Umbilical cord (tissue), 1 donor: ENCODE measurements at regions not wholly inside any gene's neighbourhood (a gene's known extent, or its start where the extent isn't known, plus 50 kb on each side); places are given as distances from the start of the nearest gene placed in this dataset.
"Not testable (repeated sequence)": the region's sequence is repeated elsewhere in the genome, so short reads cannot be mapped to it uniquely, and the experiment has no call there.

Experiments
- DNase-seq: peaks from one replicate; pipeline ENCODE4 v3.0.0-alpha.2; 2015; ENCODE audit warnings: low spot score

DNA sequence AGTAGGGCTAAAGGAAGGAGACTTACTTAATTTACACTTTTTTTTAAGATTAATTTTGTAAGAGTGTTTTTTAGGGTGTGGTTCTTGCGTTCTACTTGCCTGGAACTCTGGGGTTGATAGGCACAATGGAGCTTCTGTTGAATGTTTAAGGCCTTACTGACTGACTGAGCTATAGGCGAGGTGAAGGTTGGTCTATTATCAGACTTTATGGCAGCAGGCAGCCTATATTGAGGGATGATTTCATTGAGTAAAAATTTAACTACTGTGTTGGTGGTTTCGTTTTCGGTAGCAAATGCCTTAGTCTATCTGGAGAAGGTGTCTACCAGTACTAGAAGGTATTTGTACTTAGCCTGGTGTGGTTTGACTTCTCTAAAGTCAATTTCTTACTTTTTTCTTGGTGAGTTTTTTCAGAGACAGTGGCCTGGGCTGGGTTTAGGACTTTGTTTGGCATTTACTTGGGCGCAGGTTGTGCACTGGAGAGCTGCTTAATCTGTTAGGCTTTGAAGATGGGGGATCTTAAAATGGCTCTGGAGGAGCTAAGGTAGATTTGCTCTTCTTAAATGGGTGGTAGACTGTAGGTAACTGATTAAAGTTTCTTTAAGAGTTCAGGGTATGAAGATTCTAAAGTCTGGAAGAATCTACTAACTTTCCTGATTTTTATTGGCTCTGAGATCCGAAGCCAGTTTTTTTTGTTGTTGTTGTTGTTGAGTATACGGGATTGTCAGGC lies 164.5 kb upstream of the CCZ1B start:
- DNase-seq = not testable (repeated sequence)

GRCh38 chr7:6991169-6991611 lies 165.1 kb upstream of the CCZ1B start:
- DNase-seq = peak; percentile 46

DNA sequence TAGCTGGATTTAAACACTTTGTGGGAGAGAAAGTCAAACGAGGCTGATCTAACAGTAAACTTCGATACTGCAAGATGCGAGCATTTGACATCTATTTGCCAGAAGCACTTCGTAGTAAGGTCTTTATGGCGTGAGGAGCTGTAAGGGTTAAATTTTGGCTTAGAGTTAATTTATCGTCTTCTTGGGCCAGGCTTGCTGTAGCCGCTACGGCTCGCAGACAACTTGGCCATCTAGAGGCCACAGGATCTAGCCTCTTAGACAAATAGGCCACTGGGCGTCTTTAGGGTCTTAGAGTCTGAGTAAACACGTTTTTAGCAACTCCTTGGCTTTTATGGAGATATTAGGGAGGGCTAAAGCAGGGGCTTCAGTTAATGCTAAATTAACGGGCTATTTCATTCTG lies 165.6 kb upstream of the CCZ1B start:
- DNase-seq = not testable (repeated sequence)

DNA sequence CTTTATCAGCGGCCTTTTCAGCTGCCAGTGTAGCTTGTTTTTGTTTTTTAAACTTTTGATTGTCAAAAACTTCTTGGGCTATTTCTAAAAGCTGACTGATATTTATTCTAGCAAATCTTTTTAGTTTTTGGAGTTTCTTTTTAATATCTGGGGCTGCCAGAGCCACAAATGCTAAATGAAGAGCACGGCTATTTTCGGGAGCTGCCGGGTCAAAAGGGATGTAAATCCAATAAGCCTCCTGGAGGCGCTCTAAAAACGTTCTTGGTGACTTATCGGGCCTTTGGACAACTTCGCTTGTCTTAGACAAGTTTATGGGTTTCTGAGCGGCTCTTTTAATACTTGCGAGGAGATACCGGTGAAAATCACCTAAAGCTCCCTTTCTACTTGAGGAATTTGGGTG lies 166.1 kb upstream of the CCZ1B start:
- peak; percentile 8 for DNase-seq

DNA sequence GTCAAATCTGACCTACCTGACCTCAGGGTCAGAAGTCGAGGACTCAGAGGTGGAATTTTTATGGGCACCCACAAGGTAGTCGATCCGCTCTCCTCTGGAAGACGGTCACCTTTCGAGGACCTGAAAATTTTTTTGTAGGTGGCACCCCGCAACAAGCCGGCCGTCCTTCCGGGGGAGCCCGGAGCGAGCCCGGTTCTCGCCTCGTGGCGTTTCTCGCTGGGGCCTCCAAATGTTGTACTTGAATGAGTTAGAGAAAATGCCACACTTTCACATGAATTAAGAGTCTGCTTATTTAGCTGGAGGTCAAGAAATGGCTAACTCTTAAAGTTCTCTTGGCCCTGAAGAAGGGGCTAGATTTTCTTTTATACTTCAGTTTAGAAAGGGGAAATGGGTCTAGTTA lies 169.0 kb upstream of the CCZ1B start:
- not testable (repeated sequence) for DNase-seq

DNA sequence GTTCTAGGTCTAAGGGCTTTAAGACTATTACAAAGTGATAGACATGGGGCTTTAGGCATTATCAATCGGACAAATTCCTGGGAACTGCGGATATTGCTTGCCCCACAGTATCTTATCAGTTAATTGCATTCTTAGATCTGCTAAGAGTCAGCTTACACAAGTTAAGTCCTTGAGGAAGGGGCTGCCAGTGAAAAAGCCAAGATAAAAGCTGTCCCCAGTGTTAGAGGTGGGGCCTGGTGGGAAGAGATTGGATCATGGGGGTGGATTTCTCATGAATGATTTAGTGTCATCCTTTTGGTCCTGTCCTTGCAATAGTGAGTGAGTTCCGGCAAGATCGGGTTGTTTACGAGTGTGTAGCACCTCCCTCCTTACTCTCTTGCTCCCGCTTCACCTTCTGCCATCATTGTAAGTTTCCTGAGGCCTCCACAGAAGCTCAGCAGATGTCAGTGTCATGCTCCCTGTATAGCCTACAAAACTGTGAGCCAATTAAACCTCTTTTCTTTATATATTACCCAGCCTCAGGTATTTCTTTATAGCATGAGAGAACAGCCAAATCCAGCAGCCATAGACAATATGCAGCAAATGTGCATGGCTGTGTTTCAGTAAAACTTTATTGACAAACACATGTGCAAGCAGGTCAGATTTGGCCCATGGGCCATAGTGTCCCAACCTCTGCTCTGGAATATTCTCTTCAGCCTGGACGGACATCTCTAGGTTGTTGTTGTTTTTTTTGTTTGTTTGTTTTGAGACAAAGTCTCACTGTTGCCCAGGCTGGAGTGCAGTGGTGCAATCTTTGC lies 169.6 kb upstream of the CCZ1B start:
- not testable (repeated sequence) for DNase-seq

DNA sequence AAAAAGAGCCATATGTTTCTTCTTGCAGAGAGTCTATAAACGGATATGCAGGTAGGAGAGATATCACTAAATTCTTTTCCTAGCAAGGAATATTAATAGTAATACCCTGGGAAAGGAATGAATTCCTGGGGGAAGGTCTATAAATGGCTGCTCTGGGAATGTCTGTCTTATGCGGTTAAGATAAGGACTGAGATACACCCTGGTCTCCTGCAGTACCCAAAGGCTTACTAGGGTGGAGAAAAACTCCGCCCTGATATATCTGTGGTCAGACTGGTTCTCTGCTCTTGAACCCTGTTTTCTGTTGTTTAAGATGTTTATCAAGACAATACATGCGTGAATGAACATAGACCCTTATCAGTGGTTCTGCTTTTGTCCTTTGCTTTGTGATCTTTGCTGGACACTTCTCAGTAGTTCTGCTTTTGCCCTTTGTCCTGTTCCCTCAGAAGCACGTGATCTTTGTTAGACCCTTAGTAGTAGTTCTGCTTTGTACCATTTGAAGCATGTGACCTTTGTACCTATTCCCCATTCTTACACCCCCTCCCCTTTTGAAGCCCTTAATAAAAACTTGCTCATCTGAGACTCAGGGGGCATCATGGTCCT lies 173.1 kb upstream of the CCZ1B start:
- not testable (repeated sequence) for DNase-seq

DNA sequence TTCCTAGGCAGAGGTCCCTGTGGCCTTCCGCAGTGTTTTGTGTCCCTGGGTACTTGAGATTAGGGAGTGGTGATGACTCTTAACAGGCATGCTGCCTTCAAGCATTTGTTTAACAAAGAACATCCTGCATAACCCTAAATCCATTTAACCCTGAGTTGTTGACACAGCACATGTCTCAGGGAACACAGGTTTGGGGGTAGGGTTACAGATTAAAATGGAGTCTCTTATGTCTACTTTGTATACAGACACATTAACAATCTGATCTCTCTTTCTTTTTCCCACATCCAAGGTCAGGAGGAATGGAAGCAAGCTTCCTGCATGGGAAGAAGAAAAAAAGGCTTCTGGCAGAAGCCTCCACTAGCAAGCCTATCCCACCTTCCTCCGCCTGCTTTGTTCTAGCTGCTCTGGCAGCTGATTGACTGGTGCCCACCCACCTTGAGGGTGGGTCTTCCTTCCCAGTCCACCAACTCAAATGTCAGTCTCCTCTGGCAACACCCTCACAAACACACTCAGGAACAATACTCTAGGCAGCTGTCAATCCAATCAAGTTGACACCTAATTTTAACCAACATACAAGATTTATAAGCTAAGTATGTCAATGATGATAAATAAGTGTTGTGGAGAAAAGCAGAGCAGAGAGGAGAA lies 176.5 kb upstream of the CCZ1B start:
- DNase-seq = no peak

- DNase-seq = no peak
Observed at GRCh38 chr7:7005303-7005702, 177.0 kb upstream of the C1GALT1 start.

DNA sequence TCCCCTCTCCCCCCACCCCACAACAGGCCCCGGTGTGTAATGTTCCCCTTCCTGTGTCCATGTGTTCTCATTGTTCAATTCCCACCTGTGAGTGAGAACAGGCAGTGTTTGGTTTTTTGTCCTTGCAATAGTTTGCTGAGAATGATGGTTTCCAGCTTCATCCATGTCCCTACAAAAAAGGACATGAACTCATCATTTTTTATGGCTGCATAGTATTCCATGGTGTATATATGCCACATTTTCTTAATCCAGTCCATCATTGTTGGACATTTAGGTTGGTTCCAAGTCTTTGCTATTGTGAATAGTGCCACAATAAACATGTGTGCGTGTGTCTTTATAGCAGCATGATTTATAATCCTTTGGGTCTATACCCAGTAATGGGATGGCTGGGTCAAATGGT lies 176.4 kb upstream of the C1GALT1 start:
- not testable (repeated sequence) for DNase-seq

- not testable (repeated sequence) for DNase-seq
Observed at GRCh38 chr7:7011241-7011640, 171.1 kb upstream of the C1GALT1 start.

DNA sequence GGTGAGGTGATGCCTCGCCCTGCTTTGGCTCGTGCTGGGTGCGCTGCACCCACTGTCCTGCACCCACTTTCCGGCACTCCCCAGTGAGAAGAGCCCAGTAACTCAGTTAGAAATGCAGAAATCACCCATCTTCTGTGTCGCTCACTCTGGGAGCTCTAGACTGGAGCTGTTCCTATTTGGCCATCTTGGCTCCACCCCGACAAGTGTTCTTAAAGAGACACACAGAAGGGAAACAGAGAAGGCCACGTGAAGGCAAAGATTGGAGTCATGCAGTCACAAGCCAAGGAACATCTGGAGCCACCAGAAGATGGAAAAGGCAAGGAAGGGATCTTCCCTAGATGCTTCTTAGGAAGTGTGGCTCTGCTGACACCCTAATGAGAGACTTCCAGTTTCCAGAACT lies 170.6 kb upstream of the C1GALT1 start:
- DNase-seq = not testable (repeated sequence)

- no peak for DNase-seq
Observed at GRCh38 chr7:7014827-7015595, 167.3 kb upstream of the C1GALT1 start.

DNA sequence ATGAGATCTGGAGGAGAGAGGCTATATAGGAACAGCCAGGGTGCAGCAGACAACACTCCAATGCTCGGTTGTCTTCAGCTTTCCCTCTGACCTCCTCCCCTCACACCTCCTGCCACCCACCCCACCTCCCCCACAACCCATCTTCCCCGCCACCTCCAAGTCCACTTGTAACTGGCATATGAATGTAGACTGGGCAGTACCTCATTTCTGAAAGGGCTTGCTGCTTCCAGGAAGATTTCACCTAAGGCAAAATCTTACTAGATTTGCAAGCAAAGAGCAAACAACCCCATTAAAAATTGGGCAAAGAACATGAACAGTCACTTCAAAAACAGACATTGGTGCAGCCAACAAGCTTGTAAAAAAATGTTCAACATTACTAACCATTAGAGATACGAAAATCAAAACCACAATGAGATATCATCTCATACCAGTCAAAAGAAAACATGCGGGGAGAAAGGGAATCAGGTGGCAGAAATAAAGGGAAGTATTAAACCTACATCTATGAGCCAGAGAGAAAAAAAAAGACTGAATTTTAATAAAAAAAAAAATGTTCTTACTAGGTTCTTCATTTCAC lies 164.6 kb upstream of the C1GALT1 start:
- DNase-seq = no peak

- no peak for DNase-seq
Observed at GRCh38 chr7:7018290-7018689, 164.1 kb upstream of the C1GALT1 start.

DNA sequence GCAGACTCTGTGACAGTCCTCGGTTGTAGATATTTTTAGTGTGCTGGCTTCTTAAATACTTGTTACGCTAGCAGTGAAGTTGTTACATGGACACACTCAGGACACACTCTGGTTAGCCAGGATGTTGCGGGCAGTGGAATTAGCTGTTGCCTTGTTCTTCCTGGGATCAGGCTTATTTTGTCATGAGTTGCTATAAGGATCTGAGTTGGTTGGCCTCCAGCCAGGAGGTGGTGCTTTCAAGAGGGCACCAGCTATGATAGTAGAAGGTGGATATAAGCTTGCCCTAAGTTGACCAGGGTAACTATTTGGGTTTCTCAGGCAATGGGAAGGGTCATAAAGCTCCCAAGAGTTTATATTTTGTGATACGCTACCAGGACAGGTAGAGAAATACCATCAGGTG lies 150.1 kb upstream of the C1GALT1 start:
- DNase-seq = no peak

GRCh38 chr7:7035851-7036250 lies 146.5 kb upstream of the C1GALT1 start:
- DNase-seq = no peak

GRCh38 chr7:7042286-7042893 lies 140.0 kb upstream of the C1GALT1 start:
- not testable (repeated sequence) for DNase-seq

DNA sequence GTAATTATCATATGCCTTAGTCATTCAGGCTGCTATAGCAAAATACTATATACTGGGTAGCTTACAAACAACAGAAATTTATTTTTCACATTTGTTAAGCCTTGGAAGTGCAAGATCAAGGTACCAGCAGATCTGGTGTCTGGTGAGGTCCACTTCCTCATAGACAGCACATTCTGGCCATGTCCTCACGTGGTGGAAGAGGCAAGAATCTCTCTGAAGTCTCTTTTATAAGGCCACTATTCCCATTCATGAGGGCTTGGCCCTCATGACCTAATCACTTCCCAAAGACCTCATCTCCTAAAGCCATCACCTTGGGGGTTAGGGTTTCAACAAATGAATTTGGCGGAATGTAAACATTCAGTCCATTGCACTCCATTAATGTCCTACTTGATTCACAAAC lies 137.5 kb upstream of the C1GALT1 start:
- DNase-seq = no peak

DNA sequence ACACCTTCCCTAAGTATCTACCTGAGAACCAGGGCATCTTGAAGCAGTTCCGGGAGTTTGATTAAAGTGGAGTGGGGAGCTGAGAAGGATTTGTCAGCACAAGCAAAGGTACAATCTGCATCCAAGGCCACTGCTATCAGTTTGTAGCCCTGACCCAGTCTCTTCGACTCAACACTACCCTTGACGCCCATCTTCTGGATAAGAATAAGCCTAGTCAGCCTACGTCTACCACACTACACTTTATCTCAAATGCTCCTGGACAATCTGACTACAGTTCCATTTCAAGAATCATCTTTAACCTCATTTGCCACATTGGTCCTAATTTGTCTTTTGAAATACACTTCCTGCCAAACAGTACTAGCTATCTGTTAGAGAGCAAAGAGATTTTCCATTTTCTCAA lies 134.1 kb upstream of the C1GALT1 start:
- DNase-seq = no peak
